ENCODE measurements at regions not wholly inside any gene's neighbourhood (a gene's known extent, or its start where the extent isn't known, plus 50 kb on each side); places are given as distances from the start of the nearest gene placed in this dataset.

- DNase-seq (ENCODE audit: insufficient read length) (no peak), FAIRE-seq (no peak)
- TF ChIP-seq POLR2AphosphoS5 (IDR thresholded peaks at IDR 0.05; ENCODE audit: low read depth, low read length) = no peak
Measured at GRCh38 chr3:181952929-181953328, 241.2 kb downstream of the SOX2 start.

GRCh38 chr3:181955566-181955965 is 243.8 kb downstream of the SOX2 start:
- no peak for DNase-seq (ENCODE audit: insufficient read length)
- TF ChIP-seq TAF1 (IDR thresholded peaks at IDR 0.05; ENCODE audit: borderline replicate concordance, low read depth, low read length) = no peak
- FAIRE-seq = no peak

GRCh38 chr3:181956122-181956521 is 244.4 kb downstream of the SOX2 start:
- TF ChIP-seq POLR2A (IDR thresholded peaks at IDR 0.05; ENCODE audit: low read depth, low read length) (no peak), POLR2AphosphoS5 (IDR thresholded peaks at IDR 0.05; ENCODE audit: low read depth, low read length) (no peak), TAF1 (IDR thresholded peaks at IDR 0.05; ENCODE audit: borderline replicate concordance, low read depth, low read length) (no peak)
- DNase-seq (ENCODE audit: insufficient read length) (no peak), FAIRE-seq (no peak)

- TF ChIP-seq POLR2AphosphoS5 (IDR thresholded peaks at IDR 0.05; ENCODE audit: low read depth, low read length) (no peak), TAF1 (IDR thresholded peaks at IDR 0.05; ENCODE audit: borderline replicate concordance, low read depth, low read length) (no peak), POLR2A (IDR thresholded peaks at IDR 0.05; ENCODE audit: low read depth, low read length) (no peak)
- no peak for FAIRE-seq
- no peak for DNase-seq (ENCODE audit: insufficient read length)
Measured at GRCh38 chr3:181966393-181966792, 254.7 kb downstream of the SOX2 start.

- TF ChIP-seq TAF1 (IDR thresholded peaks at IDR 0.05; ENCODE audit: borderline replicate concordance, low read depth, low read length) (no peak), POLR2AphosphoS5 (IDR thresholded peaks at IDR 0.05; ENCODE audit: low read depth, low read length) (no peak), POLR2A (IDR thresholded peaks at IDR 0.05; ENCODE audit: low read depth, low read length) (no peak)
- FAIRE-seq = no peak
- DNase-seq (ENCODE audit: insufficient read length) = no peak
Measured at GRCh38 chr3:181969925-181970324, 258.2 kb downstream of the SOX2 start.

- DNase-seq (ENCODE audit: insufficient read length) = no peak
- peak; percentile 9 for FAIRE-seq
- TF ChIP-seq POLR2A (IDR thresholded peaks at IDR 0.05; ENCODE audit: low read depth, low read length) (no peak), TAF1 (IDR thresholded peaks at IDR 0.05; ENCODE audit: borderline replicate concordance, low read depth, low read length) (no peak), POLR2AphosphoS5 (IDR thresholded peaks at IDR 0.05; ENCODE audit: low read depth, low read length) (no peak)
Measured at GRCh38 chr3:181971424-181971823, 259.7 kb downstream of the SOX2 start.

GRCh38 chr3:181974198-181974597 is 262.5 kb downstream of the SOX2 start:
- FAIRE-seq = no peak
- TF ChIP-seq TAF1 (IDR thresholded peaks at IDR 0.05; ENCODE audit: borderline replicate concordance, low read depth, low read length) (no peak), POLR2AphosphoS5 (IDR thresholded peaks at IDR 0.05; ENCODE audit: low read depth, low read length) (no peak), POLR2A (IDR thresholded peaks at IDR 0.05; ENCODE audit: low read depth, low read length) (no peak)
- no peak for DNase-seq (ENCODE audit: insufficient read length)

GRCh38 chr3:181976526-181976925 is 264.8 kb downstream of the SOX2 start:
- TF ChIP-seq TAF1 (IDR thresholded peaks at IDR 0.05; ENCODE audit: borderline replicate concordance, low read depth, low read length) = no peak
- no peak for TF ChIP-seq POLR2AphosphoS5 (IDR thresholded peaks at IDR 0.05; ENCODE audit: low read depth, low read length)
- TF ChIP-seq POLR2A (IDR thresholded peaks at IDR 0.05; ENCODE audit: low read depth, low read length) = no peak
- FAIRE-seq (no peak), DNase-seq (ENCODE audit: insufficient read length) (no peak)

GRCh38 chr3:181985386-181985785 is 273.7 kb downstream of the SOX2 start:
- TF ChIP-seq POLR2A (IDR thresholded peaks at IDR 0.05; ENCODE audit: low read depth, low read length) = no peak
- TF ChIP-seq POLR2AphosphoS5 (IDR thresholded peaks at IDR 0.05; ENCODE audit: low read depth, low read length) = no peak
- TF ChIP-seq TAF1 (IDR thresholded peaks at IDR 0.05; ENCODE audit: borderline replicate concordance, low read depth, low read length) = no peak
- FAIRE-seq (no peak), DNase-seq (ENCODE audit: insufficient read length) (no peak)

- FAIRE-seq (no peak), DNase-seq (ENCODE audit: insufficient read length) (no peak)
- TF ChIP-seq POLR2AphosphoS5 (IDR thresholded peaks at IDR 0.05; ENCODE audit: low read depth, low read length) (no peak), POLR2A (IDR thresholded peaks at IDR 0.05; ENCODE audit: low read depth, low read length) (no peak), TAF1 (IDR thresholded peaks at IDR 0.05; ENCODE audit: borderline replicate concordance, low read depth, low read length) (no peak)
Measured at GRCh38 chr3:181987736-181988135, 276.0 kb downstream of the SOX2 start.

GRCh38 chr3:181998828-181999227 is 287.1 kb downstream of the SOX2 start:
- no peak for DNase-seq (ENCODE audit: insufficient read length)
- TF ChIP-seq TAF1 (IDR thresholded peaks at IDR 0.05; ENCODE audit: borderline replicate concordance, low read depth, low read length) (no peak), POLR2AphosphoS5 (IDR thresholded peaks at IDR 0.05; ENCODE audit: low read depth, low read length) (no peak), POLR2A (IDR thresholded peaks at IDR 0.05; ENCODE audit: low read depth, low read length) (no peak)
- peak; percentile 40 for FAIRE-seq

GRCh38 chr3:181999314-181999713 is 287.6 kb downstream of the SOX2 start:
- no peak for FAIRE-seq
- no peak for DNase-seq (ENCODE audit: insufficient read length)
- no peak for TF ChIP-seq POLR2A (IDR thresholded peaks at IDR 0.05; ENCODE audit: low read depth, low read length)
- no peak for TF ChIP-seq POLR2AphosphoS5 (IDR thresholded peaks at IDR 0.05; ENCODE audit: low read depth, low read length)
- no peak for TF ChIP-seq TAF1 (IDR thresholded peaks at IDR 0.05; ENCODE audit: borderline replicate concordance, low read depth, low read length)

GRCh38 chr3:182000447-182000846 is 288.7 kb downstream of the SOX2 start:
- DNase-seq (ENCODE audit: insufficient read length) (no peak), FAIRE-seq (no peak)
- TF ChIP-seq POLR2A (IDR thresholded peaks at IDR 0.05; ENCODE audit: low read depth, low read length) = no peak
- TF ChIP-seq POLR2AphosphoS5 (IDR thresholded peaks at IDR 0.05; ENCODE audit: low read depth, low read length) = no peak
- TF ChIP-seq TAF1 (IDR thresholded peaks at IDR 0.05; ENCODE audit: borderline replicate concordance, low read depth, low read length) = no peak

Data from GM12892 (cell line).